ENCODE measurements at regions not wholly inside any gene's neighbourhood (a gene's known extent, or its start where the extent isn't known, plus 50 kb on each side); places are given as distances from the start of the nearest gene placed in this dataset.

GRCh38 chr5:2130361-2130760 is 247.6 kb upstream of the IRX4 start:
- 70 to 76% (median 71%) methylated on average over 7 of the region's 7 CpGs for WGBS, 5 donors
- Histone ChIP-seq H3K27me3 (replicated peaks in 1 of 7) (peaks cover 0 to 10% (median 0%) of the 10 kb centered on the region in 7 donors), H3K4me1 (peaks cover 0 to 9% (median 0%) of the 10 kb centered on the region in 6 donors), H3K4me3 (no peak overlapping the region), H3K9me3 (no peaks in the 10 kb centered on the region), H3K36me3 (no peaks in the 10 kb centered on the region), H3K27ac (no peak overlapping the region)
- intact Hi-C loops (cut with DNase I; ENCODE audit: low total_unique reads): no loop called here
- DNase-seq: no peak
- no peak for TF ChIP-seq CTCF (IDR thresholded peaks at IDR 0.05 in 8 of 11, conservative IDR thresholded peaks at IDR 0.05 in 3 of 11)
- TF ChIP-seq POLR2A (IDR thresholded peaks at IDR 0.05): no peak
- no peak for TF ChIP-seq POLR2AphosphoS5 (IDR thresholded peaks at IDR 0.05)

GRCh38 chr5:2129568-2130272 is 247.0 kb upstream of the IRX4 start:
- no peak for DNase-seq
- H3K27me3 ChIP-seq (replicated peaks in 1 of 7): peaks cover 0 to 15% (median 0%) of the 10 kb centered on the region in 7 donors
- no peak for TF ChIP-seq CTCF (IDR thresholded peaks at IDR 0.05 in 8 of 11, conservative IDR thresholded peaks at IDR 0.05 in 3 of 11)
- intact Hi-C loops (cut with DNase I; ENCODE audit: low total_unique reads): no loop called here
- no peak overlapping the region for H3K27ac ChIP-seq
- 45 to 61% (median 52%) methylated on average over 21 of the region's 21 CpGs for WGBS, 5 donors
- no peak overlapping the region for H3K4me3 ChIP-seq
- no peaks in the 10 kb centered on the region for H3K36me3 ChIP-seq
- H3K9me3 ChIP-seq: no peaks in the 10 kb centered on the region
- peaks cover 0 to 5% (median 0%) of the 10 kb centered on the region in 6 donors for H3K4me1 ChIP-seq

- H3K27me3 ChIP-seq (replicated peaks in 1 of 7): peaks cover 0 to 15% (median 0%) of the 10 kb centered on the region in 7 donors
- DNase-seq: no peak
- intact Hi-C loops (cut with DNase I; ENCODE audit: low total_unique reads): no loop called here
- WGBS, 5 donors: 70 to 77% (median 76%) methylated on average over 21 of the region's 21 CpGs
- no peaks in the 10 kb centered on the region for H3K4me1 ChIP-seq
- H3K4me3 ChIP-seq: no peak overlapping the region
- TF ChIP-seq CTCF (IDR thresholded peaks at IDR 0.05 in 8 of 11, conservative IDR thresholded peaks at IDR 0.05 in 3 of 11) (no peak), POLR2AphosphoS5 (IDR thresholded peaks at IDR 0.05) (no peak)
- peaks cover 0 to 5% (median 0%) of the 10 kb centered on the region in 8 donors for H3K9me3 ChIP-seq
- no peaks in the 10 kb centered on the region for H3K36me3 ChIP-seq
- H3K27ac ChIP-seq: no peak overlapping the region
Observed at GRCh38 chr5:2128686-2129355, 246.1 kb upstream of the IRX4 start.

- Histone ChIP-seq H3K27me3 (replicated peaks in 1 of 7) (peaks cover 0 to 15% (median 0%) of the 10 kb centered on the region in 7 donors), H3K4me1 (no peaks in the 10 kb centered on the region), H3K27ac (no peak overlapping the region), H3K9me3 (peaks cover 0 to 18% (median 3%) of the 10 kb centered on the region in 8 donors), H3K4me3 (no peak overlapping the region), H3K36me3 (no peaks in the 10 kb centered on the region)
- 78 to 87% (median 85%) methylated on average over 9 of the region's 9 CpGs for WGBS, 5 donors
- TF ChIP-seq POLR2AphosphoS5 (IDR thresholded peaks at IDR 0.05) (no peak), CTCF (IDR thresholded peaks at IDR 0.05 in 8 of 11, conservative IDR thresholded peaks at IDR 0.05 in 3 of 11) (no peak), POLR2A (IDR thresholded peaks at IDR 0.05) (no peak)
- intact Hi-C loops (cut with DNase I; ENCODE audit: low total_unique reads): no loop called here
- no peak for DNase-seq
Observed at GRCh38 chr5:2126512-2126911, 243.8 kb upstream of the IRX4 start.

All from spleen (tissue), 11 donors.